Glutamatergic neuron (in vitro differentiated cells): ENCODE measurements at regions not wholly inside any gene's neighbourhood (a gene's known extent, or its start where the extent isn't known, plus 50 kb on each side); places are given as distances from the start of the nearest gene placed in this dataset.

ENCODE experiments used
- DNase-seq: peaks from one replicate; pipeline ENCODE4 v3.0.0; 2022
- H3K27ac Mint-ChIP-seq: one replicate; pipeline ENCODE4 v1.8.0; 2020; ENCODE audit warnings: mild to moderate bottlenecking, mixed read lengths, inconsistent platforms; ENCODE audit not compliant: unreplicated experiment
- H3K27me3 Mint-ChIP-seq: one replicate; pipeline ENCODE4 v1.8.0; 2020; ENCODE audit warnings: mild to moderate bottlenecking, moderate library complexity, mixed read lengths, inconsistent platforms; ENCODE audit not compliant: unreplicated experiment
- H3K36me3 Mint-ChIP-seq: one replicate; pipeline ENCODE4 v1.8.0; 2020; ENCODE audit warnings: mild to moderate bottlenecking, mixed read lengths, inconsistent platforms; ENCODE audit not compliant: unreplicated experiment
- H3K4me1 Mint-ChIP-seq: one replicate; pipeline ENCODE4 v1.8.0; 2020; ENCODE audit warnings: mild to moderate bottlenecking, low read depth, mixed read lengths, inconsistent platforms; ENCODE audit not compliant: unreplicated experiment
- H3K4me3 Mint-ChIP-seq: one replicate; pipeline ENCODE4 v1.8.0; 2020; ENCODE audit warnings: mild to moderate bottlenecking, mixed read lengths, inconsistent platforms; ENCODE audit not compliant: unreplicated experiment
- H3K9me3 Mint-ChIP-seq: one replicate; pipeline ENCODE4 v1.8.0; 2020; ENCODE audit warnings: mild to moderate bottlenecking, moderate library complexity, mixed read lengths, inconsistent platforms; ENCODE audit not compliant: unreplicated experiment
- TF ChIP-seq, protein P1 (sequence below): fragments of 200-600 bp; sonication (generic); IDR thresholded peaks from one replicate; pipeline ENCODE4 v1.5.0; 2021; ENCODE audit not compliant: partially characterized antibody, unreplicated experiment

DNA sequence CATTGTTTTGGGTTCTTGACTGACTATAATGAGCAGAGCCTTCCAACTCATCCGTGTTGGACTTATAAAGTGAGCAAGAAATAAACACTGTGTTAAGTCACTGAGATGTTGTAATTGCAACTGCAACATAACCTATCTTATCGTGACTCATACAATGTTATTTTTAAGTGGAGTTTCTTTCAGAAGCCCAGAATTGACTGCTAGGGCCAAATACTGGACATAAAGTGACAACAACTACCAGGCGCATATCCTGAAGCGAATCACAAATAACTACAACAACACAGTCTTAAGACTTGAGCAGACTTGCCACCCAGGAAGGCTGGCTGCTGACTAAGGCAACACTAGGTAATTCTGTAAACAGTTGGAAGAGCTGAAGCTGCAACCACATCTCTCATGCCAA is 326.6 kb downstream of the COL12A1 start:
- no peak overlapping the region for H3K4me3 Mint-ChIP-seq
- H3K4me1 Mint-ChIP-seq: no peaks in the 10 kb centered on the region
- no peaks in the 10 kb centered on the region for H3K9me3 Mint-ChIP-seq
- no peak overlapping the region for H3K27ac Mint-ChIP-seq
- no peaks in the 10 kb centered on the region for H3K27me3 Mint-ChIP-seq
- H3K36me3 Mint-ChIP-seq: no peaks in the 10 kb centered on the region
- TF ChIP-seq, protein P1, sequence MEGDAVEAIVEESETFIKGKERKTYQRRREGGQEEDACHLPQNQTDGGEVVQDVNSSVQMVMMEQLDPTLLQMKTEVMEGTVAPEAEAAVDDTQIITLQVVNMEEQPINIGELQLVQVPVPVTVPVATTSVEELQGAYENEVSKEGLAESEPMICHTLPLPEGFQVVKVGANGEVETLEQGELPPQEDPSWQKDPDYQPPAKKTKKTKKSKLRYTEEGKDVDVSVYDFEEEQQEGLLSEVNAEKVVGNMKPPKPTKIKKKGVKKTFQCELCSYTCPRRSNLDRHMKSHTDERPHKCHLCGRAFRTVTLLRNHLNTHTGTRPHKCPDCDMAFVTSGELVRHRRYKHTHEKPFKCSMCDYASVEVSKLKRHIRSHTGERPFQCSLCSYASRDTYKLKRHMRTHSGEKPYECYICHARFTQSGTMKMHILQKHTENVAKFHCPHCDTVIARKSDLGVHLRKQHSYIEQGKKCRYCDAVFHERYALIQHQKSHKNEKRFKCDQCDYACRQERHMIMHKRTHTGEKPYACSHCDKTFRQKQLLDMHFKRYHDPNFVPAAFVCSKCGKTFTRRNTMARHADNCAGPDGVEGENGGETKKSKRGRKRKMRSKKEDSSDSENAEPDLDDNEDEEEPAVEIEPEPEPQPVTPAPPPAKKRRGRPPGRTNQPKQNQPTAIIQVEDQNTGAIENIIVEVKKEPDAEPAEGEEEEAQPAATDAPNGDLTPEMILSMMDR: no peak
- DNase-seq: no peak

DNA sequence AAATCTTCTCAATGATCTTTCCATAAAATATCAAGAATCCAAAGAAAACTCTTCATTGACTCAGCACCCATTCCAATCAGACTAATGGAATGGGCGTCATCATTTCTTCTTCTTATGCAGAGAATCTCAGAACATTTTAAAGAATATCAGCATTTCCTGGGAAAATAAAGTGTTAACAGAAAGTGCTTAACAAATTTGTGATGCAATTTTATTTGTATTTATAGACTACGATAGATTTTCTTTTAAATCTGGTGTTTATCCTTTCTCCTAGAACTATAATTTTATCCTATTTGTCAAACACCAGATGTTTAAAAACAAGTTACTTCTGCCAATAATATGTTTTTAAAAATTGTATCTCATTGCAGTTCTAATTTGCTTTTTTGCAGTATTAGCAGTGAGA is 330.7 kb downstream of the COL12A1 start:
- H3K4me1 Mint-ChIP-seq: no peaks in the 10 kb centered on the region
- H3K27ac Mint-ChIP-seq: no peak overlapping the region
- no peak overlapping the region for H3K4me3 Mint-ChIP-seq
- no peaks in the 10 kb centered on the region for H3K27me3 Mint-ChIP-seq
- DNase-seq: no peak
- no peaks in the 10 kb centered on the region for H3K36me3 Mint-ChIP-seq
- no peaks in the 10 kb centered on the region for H3K9me3 Mint-ChIP-seq
- TF ChIP-seq, protein P1: no peak

DNA sequence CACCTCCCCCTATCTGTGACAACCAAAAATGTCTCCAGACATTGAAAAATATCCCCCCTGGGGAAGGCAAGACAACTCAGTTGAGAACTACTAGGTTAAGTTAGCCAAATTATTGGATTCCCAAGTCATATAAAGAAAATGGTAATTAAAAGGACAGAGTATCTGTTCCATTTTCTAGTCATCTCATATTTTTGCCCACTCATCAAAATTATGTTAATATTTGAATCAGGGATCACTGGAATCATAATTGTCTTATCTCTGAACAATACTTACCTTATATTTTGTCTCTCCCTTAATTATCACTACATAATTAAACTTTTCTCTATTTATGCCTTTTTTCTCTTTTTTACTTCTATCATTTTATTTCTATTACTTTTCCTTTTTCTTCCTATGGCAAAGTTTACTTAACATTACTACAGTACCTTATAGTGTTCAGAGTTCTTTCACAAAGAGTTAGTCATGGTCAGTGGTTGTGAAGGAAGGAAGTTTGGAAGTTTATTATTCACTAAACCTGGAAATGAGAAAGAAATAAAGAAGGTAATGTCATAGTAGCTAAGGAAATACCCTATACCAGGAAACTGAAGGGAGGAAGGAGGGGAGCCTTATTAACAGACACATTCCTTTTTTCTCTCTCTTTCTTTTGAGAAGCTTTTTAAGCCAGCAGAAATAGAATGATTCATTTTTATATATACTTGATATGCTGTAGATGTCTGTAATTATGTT is 332.9 kb downstream of the COL12A1 start:
- no peaks in the 10 kb centered on the region for H3K9me3 Mint-ChIP-seq
- H3K4me1 Mint-ChIP-seq: no peaks in the 10 kb centered on the region
- TF ChIP-seq, protein P1: no peak
- no peak overlapping the region for H3K27ac Mint-ChIP-seq
- H3K4me3 Mint-ChIP-seq: no peak overlapping the region
- H3K27me3 Mint-ChIP-seq: no peaks in the 10 kb centered on the region
- no peak for DNase-seq
- no peaks in the 10 kb centered on the region for H3K36me3 Mint-ChIP-seq

DNA sequence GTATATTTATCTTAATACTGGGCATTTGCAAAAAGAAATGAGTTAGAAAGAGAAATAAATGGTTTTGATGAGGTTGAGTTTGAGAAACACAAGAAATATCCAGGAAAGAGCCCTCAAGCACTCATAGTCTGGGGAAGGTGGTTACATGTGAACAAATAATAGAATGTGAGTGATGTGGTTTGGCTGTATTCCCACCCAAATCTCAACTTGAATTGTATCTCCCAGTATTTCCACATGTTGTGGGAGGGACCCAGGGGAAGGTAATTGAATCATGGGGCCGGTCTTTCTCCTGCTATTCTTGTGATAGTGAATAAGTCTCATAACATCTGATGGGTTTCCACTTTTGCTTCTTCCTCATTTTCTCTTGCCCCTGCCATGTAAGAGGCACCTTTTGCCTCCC is 334.1 kb downstream of the COL12A1 start:
- Mint-ChIP-seq H3K27me3 (no peaks in the 10 kb centered on the region), H3K4me1 (no peaks in the 10 kb centered on the region), H3K9me3 (no peaks in the 10 kb centered on the region), H3K36me3 (no peaks in the 10 kb centered on the region), H3K27ac (no peak overlapping the region), H3K4me3 (no peak overlapping the region)
- TF ChIP-seq, protein P1: no peak
- no peak for DNase-seq

DNA sequence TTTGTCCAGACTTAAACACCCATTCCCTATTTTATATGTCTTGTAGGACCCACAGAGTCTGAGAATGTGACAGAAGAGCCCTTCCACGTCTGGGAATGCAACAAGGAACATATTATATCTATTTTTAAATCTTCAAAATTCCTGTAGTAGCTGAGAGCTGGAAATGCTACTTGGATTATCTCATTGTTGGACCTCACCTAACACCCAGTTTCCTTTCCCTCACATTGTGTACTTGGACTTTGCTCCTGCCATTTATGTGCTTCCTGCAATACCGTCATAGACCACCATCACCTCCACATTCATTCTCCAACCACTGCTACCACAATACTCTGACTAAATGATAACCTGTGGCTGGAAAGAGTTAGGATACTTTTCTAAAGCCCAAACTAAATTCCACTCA is 335.4 kb downstream of the COL12A1 start:
- no peak for DNase-seq
- Mint-ChIP-seq H3K9me3 (no peaks in the 10 kb centered on the region), H3K36me3 (no peaks in the 10 kb centered on the region), H3K4me3 (no peak overlapping the region), H3K4me1 (no peaks in the 10 kb centered on the region), H3K27me3 (no peaks in the 10 kb centered on the region), H3K27ac (no peak overlapping the region)
- TF ChIP-seq, protein P1: no peak
